GM06990 (cell line): ENCODE measurements at regions not wholly inside any gene's neighbourhood (a gene's known extent, or its start where the extent isn't known, plus 50 kb on each side); places are given as distances from the start of the nearest gene placed in this dataset.

Source experiments
- DNase-seq: peaks from one replicate; pipeline ENCODE4 v3.0.0-alpha.2; 2011; ENCODE audit not compliant: insufficient read length; ENCODE audit errors: extremely low read depth
- H3K27me3 ChIP-seq: replicated peaks from 2 replicates; pipeline ENCODE4 v1.6.0; 2011; ENCODE audit warnings: low read length; ENCODE audit not compliant: control insufficient read depth, insufficient read depth
- H3K36me3 ChIP-seq: 2 replicates; pipeline ENCODE4 v1.5.1; 2011; ENCODE audit warnings: low read length; ENCODE audit not compliant: control insufficient read depth, insufficient read depth
- H3K4me3 ChIP-seq: replicated peaks from 2 replicates; pipeline ENCODE4 v1.5.1; 2011; ENCODE audit warnings: low read depth, mild to moderate bottlenecking, control low read depth, low read length
- CTCF ChIP-seq: IDR thresholded peaks from 2 replicates; pipeline ENCODE4 v1.5.1; 2011; ENCODE audit warnings: low read length, control low read depth, mild to moderate bottlenecking, inconsistent platforms; ENCODE audit not compliant: insufficient read depth, poor library complexity, severe bottlenecking

GRCh38 chr10:111885046-111885445, 298.5 kb downstream of the GPAM start:
- Histone ChIP-seq H3K4me3 (no peak overlapping the region), H3K27me3 (no peaks in the 10 kb centered on the region), H3K36me3 (no peaks in the 10 kb centered on the region)
- no peak for DNase-seq
- TF ChIP-seq CTCF: no peak

DNA sequence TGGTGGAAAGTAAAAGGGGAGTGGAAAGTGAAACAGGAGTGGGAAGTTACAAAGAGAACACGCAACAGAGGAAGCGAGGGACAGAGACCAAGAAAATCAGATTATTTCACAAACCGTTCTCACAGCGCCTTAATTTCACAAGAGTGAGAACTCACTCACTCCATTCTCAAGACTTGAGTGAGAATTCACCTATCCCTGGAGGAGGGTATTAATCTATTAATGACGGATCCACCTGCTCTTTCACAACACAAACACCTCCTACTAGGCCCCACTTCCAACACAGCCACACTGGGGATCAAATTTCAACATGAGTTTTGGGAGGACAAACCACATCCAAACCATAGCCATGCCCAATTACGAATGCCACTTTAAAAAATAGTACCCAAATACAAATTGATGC, 297.6 kb downstream of the GPAM start:
- DNase-seq: no peak
- Histone ChIP-seq H3K27me3 (no peaks in the 10 kb centered on the region), H3K36me3 (no peaks in the 10 kb centered on the region), H3K4me3 (no peak overlapping the region)
- TF ChIP-seq CTCF: no peak

DNA sequence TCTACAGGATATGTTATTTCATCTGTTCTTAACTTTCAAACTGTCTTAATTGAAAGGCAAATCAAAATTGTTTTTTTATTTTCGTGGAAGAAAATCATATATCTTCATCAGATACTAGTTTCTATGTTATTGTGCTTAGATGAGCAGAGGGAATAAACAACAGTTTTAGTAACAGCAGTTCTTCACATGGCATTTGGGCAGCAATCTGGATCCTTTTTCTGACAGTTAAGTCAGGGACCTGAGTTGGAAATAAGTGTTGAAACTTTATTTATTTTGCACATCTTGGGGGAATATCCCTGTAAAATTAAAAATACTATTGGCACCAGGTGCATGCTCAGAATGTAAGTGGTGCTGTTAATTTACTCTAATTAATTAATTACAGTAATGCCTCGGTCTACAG, 296.3 kb downstream of the GPAM start:
- Histone ChIP-seq H3K36me3 (no peaks in the 10 kb centered on the region), H3K4me3 (no peak overlapping the region), H3K27me3 (no peaks in the 10 kb centered on the region)
- no peak for TF ChIP-seq CTCF
- DNase-seq: no peak

GRCh38 chr10:111890046-111890445, 293.5 kb downstream of the GPAM start:
- no peak for DNase-seq

GRCh38 chr10:111916011-111916410, 267.6 kb downstream of the GPAM start:
- H3K4me3 ChIP-seq: no peak overlapping the region
- no peak for TF ChIP-seq CTCF
- no peak for DNase-seq

More at GRCh38 chr10:111890046-111890445, 293.5 kb downstream of the GPAM start:
- no peak for TF ChIP-seq CTCF
- no peaks in the 10 kb centered on the region for H3K27me3 ChIP-seq
- H3K4me3 ChIP-seq: no peak overlapping the region
- H3K36me3 ChIP-seq: no peaks in the 10 kb centered on the region

DNA sequence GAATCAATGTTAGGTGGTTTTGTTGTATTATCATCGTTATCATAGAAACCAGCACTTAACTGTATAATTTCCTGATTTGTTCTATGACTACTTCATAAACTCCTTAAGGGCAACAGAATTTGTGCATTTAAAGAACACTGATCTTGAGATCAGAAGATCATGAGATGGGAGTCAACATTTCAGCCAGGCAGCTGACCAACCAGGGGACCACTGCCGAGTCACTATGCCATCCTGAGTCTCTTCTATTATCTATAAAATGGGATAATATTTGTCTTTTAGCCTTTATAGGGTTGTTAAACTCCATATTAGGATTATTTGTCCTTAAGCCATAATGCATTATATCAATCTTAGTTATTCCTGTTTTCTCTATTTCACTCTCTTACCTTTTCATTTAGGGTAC, 261.7 kb downstream of the GPAM start:
- no peak for TF ChIP-seq CTCF
- no peak for DNase-seq
- no peaks in the 10 kb centered on the region for H3K36me3 ChIP-seq
- no peak overlapping the region for H3K4me3 ChIP-seq
- H3K27me3 ChIP-seq: no peaks in the 10 kb centered on the region

More at GRCh38 chr10:111916011-111916410, 267.6 kb downstream of the GPAM start:
- no peaks in the 10 kb centered on the region for H3K27me3 ChIP-seq
- no peaks in the 10 kb centered on the region for H3K36me3 ChIP-seq
